ENCODE measurements at regions not wholly inside any gene's neighbourhood (a gene's known extent, or its start where the extent isn't known, plus 50 kb on each side); places are given as distances from the start of the nearest gene placed in this dataset.
A peak's percentile ranks its signal among the peaks of the same experiment; 100 is the strongest.

DNA sequence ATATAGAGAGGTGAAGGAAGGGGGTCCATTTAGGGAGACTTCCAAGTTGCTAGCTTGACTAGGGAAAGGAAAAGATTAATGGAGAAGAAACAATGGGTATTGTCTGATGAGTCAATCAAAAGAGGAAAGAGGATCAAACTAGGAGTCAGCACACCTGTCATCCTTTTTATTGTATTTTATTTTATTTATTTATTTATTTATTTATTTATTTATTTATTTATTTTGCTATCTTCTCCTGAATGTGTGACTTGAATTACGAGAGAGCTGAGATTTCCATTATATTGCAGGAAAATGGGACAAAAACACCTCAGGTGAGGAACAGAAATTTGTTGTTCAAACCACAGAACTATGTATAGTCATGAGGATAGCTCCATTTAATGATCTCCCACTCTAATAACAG is 58.9 kb downstream of the NUDT11 start:
- DNase-seq, result no peak

DNA sequence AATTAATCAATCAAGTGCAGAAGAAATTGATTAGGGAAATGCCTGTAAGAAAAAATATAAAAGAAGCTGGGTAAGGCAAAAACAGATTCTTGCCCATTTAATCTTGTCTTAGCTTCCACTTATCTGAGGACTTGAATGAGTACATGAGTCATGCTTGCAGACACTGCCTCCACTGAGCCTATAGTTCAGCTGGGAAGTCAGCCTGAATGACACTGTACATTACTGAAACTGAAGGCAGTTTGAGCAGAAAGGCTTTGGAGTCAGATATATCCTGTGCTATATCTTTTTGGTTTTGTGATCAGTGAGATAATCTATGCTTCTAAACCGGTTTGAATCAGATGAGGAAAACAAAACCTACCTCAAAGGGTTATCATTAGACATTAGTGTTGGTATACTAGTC is 61.3 kb downstream of the NUDT11 start:
- no peak for DNase-seq

- no peak for DNase-seq
These were observed 74.3 kb downstream of the NUDT11 start for GRCh38 chrX:51421972-51422597.

DNA sequence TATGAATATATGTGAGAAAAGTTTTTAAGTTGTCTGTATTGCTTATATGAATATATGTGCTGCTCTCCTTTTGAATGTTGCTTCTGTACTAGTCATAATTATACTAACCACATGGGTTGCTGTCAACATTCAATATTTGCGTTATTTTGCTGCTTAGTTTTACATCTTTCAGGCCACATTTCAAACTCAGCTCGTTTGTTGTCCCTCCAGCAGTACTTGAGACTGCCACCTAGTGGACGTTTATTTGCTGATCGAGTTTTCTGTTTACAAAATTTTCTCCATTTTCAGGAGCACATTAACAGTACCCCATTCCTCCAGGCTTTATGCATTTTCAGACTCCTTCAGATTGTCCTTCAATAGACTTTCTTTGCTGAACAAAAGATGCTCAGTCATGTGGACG is 75.8 kb downstream of the NUDT11 start:
- peak; percentile 6 to 53 for DNase-seq

- DNase-seq, result no peak
These were observed 75.8 kb downstream of the NUDT10 start for GRCh38 chrX:51408462-51408861.

- DNase-seq, result no peak
These were observed 75.1 kb downstream of the NUDT10 start for GRCh38 chrX:51407520-51408409.

DNA sequence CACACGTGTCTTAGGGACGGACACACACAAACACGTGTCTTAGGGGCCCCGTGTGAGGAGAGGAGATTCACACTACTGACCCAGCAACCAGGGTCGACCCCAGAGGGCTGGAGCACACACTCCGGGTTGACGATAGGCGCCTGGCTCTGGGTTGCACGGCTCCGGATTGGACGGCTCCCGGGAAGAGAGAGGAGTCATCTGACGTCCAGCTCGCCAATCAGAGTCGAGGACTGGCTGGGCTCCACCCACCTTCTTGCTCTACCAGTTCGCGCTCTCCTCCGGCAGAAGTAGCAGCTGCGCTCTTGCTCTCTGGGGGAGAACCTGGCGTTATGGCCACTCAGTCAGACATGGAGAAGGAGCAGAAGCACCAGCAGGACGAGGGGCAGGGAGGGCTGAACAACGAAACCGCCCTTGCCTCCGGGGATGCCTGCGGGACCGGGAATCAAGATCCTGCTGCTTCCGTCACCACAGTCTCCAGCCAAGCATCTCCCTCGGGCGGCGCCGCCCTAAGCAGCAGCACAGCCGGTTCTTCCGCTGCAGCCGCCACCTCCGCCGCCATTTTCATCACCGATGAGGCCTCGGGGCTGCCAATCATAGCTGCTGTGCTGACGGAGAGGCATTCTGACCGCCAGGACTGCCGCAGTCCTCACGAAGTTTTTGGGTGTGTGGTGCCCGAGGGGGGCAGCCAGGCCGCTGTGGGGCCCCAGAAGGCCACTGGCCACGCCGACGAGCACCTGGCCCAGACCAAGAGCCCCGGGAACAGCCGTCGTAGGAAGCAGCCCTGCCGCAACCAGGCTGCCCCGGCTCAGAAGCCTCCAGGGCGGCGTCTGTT is 74.3 kb downstream of the NUDT10 start:
- no peak for DNase-seq

GRCh38 chrX:51404445-51404844 is 71.8 kb downstream of the NUDT10 start:
- DNase-seq, result no peak

- peak; percentile 65 to 72 for DNase-seq
These were observed 63.4 kb downstream of the NUDT10 start for GRCh38 chrX:51395810-51396728.

- no peak for DNase-seq
These were observed 62.8 kb downstream of the NUDT10 start for GRCh38 chrX:51395480-51395809.
